ENCODE measurements at regions not wholly inside any gene's neighbourhood (a gene's known extent, or its start where the extent isn't known, plus 50 kb on each side); places are given as distances from the start of the nearest gene placed in this dataset.

DNA sequence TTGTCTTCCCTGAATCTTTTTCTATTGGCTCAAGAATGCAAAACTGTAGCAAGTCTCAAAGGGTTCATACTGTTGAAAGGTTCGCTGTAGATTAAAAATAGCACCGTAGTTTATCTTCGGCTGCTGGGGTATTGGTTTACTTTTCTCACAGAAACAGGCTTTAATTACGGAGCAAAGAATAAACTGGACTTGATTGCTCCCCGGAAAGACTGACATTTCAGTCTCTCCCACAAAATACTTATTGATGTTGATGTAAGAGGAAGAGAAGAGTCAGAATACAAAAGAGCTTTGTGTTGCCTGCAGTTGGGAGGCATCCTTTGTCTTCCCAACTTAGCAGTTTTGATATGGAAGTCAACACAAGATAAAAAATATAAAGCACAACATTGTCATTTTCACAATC is 183.9 kb upstream of the DMAC1 start:
- ATAC-seq = no peak
- TF ChIP-seq, protein P1, sequence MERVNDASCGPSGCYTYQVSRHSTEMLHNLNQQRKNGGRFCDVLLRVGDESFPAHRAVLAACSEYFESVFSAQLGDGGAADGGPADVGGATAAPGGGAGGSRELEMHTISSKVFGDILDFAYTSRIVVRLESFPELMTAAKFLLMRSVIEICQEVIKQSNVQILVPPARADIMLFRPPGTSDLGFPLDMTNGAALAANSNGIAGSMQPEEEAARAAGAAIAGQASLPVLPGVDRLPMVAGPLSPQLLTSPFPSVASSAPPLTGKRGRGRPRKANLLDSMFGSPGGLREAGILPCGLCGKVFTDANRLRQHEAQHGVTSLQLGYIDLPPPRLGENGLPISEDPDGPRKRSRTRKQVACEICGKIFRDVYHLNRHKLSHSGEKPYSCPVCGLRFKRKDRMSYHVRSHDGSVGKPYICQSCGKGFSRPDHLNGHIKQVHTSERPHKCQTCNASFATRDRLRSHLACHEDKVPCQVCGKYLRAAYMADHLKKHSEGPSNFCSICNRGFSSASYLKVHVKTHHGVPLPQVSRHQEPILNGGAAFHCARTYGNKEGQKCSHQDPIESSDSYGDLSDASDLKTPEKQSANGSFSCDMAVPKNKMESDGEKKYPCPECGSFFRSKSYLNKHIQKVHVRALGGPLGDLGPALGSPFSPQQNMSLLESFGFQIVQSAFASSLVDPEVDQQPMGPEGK (CRISPR knock-in tag; IDR thresholded peaks at IDR 0.05; ENCODE audit: borderline replicate concordance) = no peak
- no peak for TF ChIP-seq ZC3H10 (CRISPR knock-in tag; IDR thresholded peaks at IDR 0.05)
- no peak for TF ChIP-seq SNAI2 (CRISPR knock-in tag; IDR thresholded peaks at IDR 0.05)
- TF ChIP-seq TCF4 (CRISPR knock-in tag; IDR thresholded peaks at IDR 0.05; ENCODE audit: borderline replicate concordance) = no peak
- TF ChIP-seq CSDC2 (CRISPR knock-in tag; IDR thresholded peaks at IDR 0.05) = no peak
- no peak for TF ChIP-seq ZNF8 (CRISPR knock-in tag; IDR thresholded peaks at IDR 0.05)
- TF ChIP-seq, protein P2, sequence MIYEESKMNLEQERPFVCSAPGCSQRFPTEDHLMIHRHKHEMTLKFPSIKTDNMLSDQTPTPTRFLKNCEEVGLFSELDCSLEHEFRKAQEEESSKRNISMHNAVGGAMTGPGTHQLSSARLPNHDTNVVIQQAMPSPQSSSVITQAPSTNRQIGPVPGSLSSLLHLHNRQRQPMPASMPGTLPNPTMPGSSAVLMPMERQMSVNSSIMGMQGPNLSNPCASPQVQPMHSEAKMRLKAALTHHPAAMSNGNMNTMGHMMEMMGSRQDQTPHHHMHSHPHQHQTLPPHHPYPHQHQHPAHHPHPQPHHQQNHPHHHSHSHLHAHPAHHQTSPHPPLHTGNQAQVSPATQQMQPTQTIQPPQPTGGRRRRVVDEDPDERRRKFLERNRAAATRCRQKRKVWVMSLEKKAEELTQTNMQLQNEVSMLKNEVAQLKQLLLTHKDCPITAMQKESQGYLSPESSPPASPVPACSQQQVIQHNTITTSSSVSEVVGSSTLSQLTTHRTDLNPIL (CRISPR knock-in tag; IDR thresholded peaks at IDR 0.05; ENCODE audit: low read depth) = no peak
- TF ChIP-seq OSR1 (CRISPR knock-in tag; IDR thresholded peaks at IDR 0.05) = no peak

DNA sequence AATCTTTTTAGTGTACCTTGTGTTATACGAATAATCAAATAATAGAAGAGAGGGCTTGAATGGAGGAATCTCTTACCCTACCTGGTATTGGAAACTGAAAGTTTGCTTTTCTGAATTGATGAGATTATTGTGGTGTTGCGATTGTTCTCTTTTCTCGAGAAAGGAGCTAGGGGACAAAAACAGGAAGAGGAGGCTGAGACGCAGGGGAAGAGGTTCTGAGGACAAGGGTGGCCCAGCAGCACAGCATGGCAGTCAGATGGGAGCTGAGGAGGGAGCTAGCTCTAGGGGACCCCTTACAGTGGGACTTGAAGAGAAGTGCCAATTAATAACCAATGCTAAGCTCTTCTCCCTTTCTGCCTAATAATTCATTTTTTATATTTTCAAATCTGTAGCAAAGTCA is 183.3 kb upstream of the DMAC1 start:
- no peak for ATAC-seq
- TF ChIP-seq SNAI2 (CRISPR knock-in tag; IDR thresholded peaks at IDR 0.05) (no peak), ESRRG (CRISPR knock-in tag; IDR thresholded peaks at IDR 0.05) (no peak), ZNF8 (CRISPR knock-in tag; IDR thresholded peaks at IDR 0.05) (no peak), ZC3H10 (CRISPR knock-in tag; IDR thresholded peaks at IDR 0.05) (no peak), GLIS3 (CRISPR knock-in tag; IDR thresholded peaks at IDR 0.05) (no peak), OSR1 (CRISPR knock-in tag; IDR thresholded peaks at IDR 0.05) (no peak), ARNTL (CRISPR knock-in tag; IDR thresholded peaks at IDR 0.05; ENCODE audit: borderline replicate concordance, low read depth) (no peak), RARB (CRISPR knock-in tag; IDR thresholded peaks at IDR 0.05) (no peak), BACH2 (CRISPR knock-in tag; IDR thresholded peaks at IDR 0.05; ENCODE audit: borderline replicate concordance) (no peak), TOX (CRISPR knock-in tag; IDR thresholded peaks at IDR 0.05; ENCODE audit: borderline replicate concordance) (no peak)
- TF ChIP-seq, protein P3, sequence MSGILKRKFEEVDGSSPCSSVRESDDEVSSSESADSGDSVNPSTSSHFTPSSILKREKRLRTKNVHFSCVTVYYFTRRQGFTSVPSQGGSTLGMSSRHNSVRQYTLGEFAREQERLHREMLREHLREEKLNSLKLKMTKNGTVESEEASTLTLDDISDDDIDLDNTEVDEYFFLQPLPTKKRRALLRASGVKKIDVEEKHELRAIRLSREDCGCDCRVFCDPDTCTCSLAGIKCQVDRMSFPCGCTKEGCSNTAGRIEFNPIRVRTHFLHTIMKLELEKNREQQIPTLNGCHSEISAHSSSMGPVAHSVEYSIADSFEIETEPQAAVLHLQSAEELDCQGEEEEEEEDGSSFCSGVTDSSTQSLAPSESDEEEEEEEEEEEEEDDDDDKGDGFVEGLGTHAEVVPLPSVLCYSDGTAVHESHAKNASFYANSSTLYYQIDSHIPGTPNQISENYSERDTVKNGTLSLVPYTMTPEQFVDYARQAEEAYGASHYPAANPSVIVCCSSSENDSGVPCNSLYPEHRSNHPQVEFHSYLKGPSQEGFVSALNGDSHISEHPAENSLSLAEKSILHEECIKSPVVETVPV (CRISPR knock-in tag; IDR thresholded peaks at IDR 0.05) = no peak
- TF ChIP-seq, protein P4, sequence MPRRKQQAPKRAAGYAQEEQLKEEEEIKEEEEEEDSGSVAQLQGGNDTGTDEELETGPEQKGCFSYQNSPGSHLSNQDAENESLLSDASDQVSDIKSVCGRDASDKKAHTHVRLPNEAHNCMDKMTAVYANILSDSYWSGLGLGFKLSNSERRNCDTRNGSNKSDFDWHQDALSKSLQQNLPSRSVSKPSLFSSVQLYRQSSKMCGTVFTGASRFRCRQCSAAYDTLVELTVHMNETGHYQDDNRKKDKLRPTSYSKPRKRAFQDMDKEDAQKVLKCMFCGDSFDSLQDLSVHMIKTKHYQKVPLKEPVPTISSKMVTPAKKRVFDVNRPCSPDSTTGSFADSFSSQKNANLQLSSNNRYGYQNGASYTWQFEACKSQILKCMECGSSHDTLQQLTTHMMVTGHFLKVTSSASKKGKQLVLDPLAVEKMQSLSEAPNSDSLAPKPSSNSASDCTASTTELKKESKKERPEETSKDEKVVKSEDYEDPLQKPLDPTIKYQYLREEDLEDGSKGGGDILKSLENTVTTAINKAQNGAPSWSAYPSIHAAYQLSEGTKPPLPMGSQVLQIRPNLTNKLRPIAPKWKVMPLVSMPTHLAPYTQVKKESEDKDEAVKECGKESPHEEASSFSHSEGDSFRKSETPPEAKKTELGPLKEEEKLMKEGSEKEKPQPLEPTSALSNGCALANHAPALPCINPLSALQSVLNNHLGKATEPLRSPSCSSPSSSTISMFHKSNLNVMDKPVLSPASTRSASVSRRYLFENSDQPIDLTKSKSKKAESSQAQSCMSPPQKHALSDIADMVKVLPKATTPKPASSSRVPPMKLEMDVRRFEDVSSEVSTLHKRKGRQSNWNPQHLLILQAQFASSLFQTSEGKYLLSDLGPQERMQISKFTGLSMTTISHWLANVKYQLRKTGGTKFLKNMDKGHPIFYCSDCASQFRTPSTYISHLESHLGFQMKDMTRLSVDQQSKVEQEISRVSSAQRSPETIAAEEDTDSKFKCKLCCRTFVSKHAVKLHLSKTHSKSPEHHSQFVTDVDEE (CRISPR knock-in tag; IDR thresholded peaks at IDR 0.05) = no peak
- TF ChIP-seq, protein P1 (CRISPR knock-in tag; IDR thresholded peaks at IDR 0.05; ENCODE audit: borderline replicate concordance) = no peak

DNA sequence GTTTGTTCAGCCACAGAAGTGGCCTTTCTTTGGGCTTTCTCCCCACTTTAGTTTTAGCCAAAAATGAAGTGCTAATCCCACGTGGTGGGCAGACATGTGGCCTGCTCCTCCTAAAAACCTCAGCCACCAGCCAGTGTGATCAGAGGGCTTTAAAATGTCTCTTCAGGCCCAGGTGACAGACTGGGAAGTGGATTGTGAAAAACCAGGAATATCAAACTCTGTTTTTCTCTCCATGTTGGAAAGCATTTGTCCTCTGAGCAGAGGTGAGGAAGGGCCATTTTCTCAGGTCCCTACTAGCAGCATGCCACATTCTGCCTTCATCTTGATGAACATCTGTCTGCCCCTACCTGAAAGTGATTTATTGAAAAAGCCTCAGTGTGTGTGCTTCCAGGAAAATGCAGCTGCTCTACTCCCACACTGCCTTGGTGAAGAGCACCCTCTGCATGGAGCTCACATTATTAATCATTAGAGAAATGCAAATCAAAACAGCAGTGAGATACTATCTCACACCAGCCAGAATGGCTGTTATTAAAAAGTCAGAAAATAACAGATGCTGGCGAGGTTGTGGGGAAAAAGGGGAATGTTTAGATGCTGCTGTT is 181.2 kb upstream of the DMAC1 start:
- TF ChIP-seq, protein P5, sequence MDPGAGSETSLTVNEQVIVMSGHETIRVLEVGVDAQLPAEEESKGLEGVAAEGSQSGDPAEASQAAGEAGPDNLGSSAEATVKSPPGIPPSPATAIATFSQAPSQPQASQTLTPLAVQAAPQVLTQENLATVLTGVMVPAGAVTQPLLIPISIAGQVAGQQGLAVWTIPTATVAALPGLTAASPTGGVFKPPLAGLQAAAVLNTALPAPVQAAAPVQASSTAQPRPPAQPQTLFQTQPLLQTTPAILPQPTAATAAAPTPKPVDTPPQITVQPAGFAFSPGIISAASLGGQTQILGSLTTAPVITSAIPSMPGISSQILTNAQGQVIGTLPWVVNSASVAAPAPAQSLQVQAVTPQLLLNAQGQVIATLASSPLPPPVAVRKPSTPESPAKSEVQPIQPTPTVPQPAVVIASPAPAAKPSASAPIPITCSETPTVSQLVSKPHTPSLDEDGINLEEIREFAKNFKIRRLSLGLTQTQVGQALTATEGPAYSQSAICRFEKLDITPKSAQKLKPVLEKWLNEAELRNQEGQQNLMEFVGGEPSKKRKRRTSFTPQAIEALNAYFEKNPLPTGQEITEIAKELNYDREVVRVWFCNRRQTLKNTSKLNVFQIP (CRISPR knock-in tag; IDR thresholded peaks at IDR 0.05; ENCODE audit: borderline replicate concordance, low read depth) = no peak
- TF ChIP-seq ZNF8 (CRISPR knock-in tag; IDR thresholded peaks at IDR 0.05) = no peak
- no peak for TF ChIP-seq TCF4 (CRISPR knock-in tag; IDR thresholded peaks at IDR 0.05; ENCODE audit: borderline replicate concordance)
- no peak for ATAC-seq

All from SK-N-SH treated with all-trans-retinoic acid at 6 μM for 48 hours (cell line).